ENCODE measurements at regions not wholly inside any gene's neighbourhood (a gene's known extent, or its start where the extent isn't known, plus 50 kb on each side); places are given as distances from the start of the nearest gene placed in this dataset.

GRCh38 chr10:108601851-108602250 lies 1321.5 kb downstream of the XPNPEP1 start (continued):
- TF ChIP-seq CHD7 (IDR thresholded peaks at IDR 0.05; ENCODE audit: insufficient replicate concordance, low read length), result no peak
- no peak for TF ChIP-seq RFX5 (IDR thresholded peaks at IDR 0.05; ENCODE audit: borderline replicate concordance, low read depth, low read length)
- TF ChIP-seq TEAD4 (IDR thresholded peaks at IDR 0.05; ENCODE audit: low read depth, low read length), result no peak
- TF ChIP-seq ATF3 (IDR thresholded peaks at IDR 0.05; ENCODE audit: insufficient read depth, low read depth, low read length), result no peak
- no peak for TF ChIP-seq CHD2 (IDR thresholded peaks at IDR 0.05; ENCODE audit: low read length)
- no peak for TF ChIP-seq GABPA (IDR thresholded peaks at IDR 0.05; ENCODE audit: borderline replicate concordance, insufficient read depth, low read length)
- TF ChIP-seq SP1 (IDR thresholded peaks at IDR 0.05; ENCODE audit: low read depth, low read length), result no peak
- no peak for TF ChIP-seq FOSL1 (IDR thresholded peaks at IDR 0.05; ENCODE audit: insufficient read depth, low read depth, low read length)
- no peak for TF ChIP-seq BRCA1 (IDR thresholded peaks at IDR 0.05; ENCODE audit: low read depth, low read length)
